ENCODE measurements at regions not wholly inside any gene's neighbourhood (a gene's known extent, or its start where the extent isn't known, plus 50 kb on each side); places are given as distances from the start of the nearest gene placed in this dataset.

- no peak for DNase-seq
Observed at GRCh38 chr11:45067966-45068365, 78.5 kb upstream of the PRDM11 start.

DNA sequence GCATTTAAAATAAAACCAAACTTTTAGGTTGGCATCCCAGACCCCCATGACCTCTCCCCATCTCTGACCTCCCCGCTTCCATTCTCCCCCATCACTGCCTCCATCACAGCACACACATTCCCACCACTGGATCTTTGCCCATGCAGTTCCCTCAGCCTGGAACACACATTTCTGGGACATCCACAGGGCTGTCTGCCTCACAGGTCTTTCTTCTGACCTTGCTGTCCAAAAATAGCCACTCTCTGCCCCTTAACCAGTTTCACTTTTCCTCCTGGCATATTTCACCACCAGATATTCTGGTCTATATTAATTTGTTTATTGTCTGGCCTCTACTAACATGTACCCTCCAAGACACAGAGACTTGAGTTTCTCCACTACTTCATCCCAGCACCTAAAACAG is 75.2 kb upstream of the PRDM11 start:
- DNase-seq, result no peak

- DNase-seq, result no peak
Observed at GRCh38 chr11:45073685-45074141, 72.7 kb upstream of the PRDM11 start.

DNA sequence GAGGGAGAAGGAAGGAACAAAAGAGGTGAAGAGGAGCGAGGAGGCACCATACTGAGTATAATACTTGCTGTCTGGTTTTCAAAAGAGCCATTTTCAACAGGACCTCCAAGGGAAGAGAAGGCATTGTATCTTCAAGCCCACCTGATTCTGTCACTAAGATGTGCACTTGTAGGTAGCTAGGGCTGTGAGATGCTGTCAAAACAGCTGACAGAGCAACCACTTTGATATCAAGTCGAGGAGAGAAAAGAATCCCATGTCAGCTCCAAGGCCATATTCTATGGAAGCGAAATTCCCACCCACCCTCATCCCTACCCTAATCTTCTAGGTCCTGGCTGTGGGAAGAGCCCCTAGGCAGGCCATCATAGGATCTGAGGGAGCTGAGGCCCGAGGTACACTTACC is 70.9 kb upstream of the PRDM11 start:
- no peak for DNase-seq

- no peak for DNase-seq
Observed at GRCh38 chr11:45075952-45076351, 70.5 kb upstream of the PRDM11 start.

GRCh38 chr11:45076761-45077160 is 69.7 kb upstream of the PRDM11 start:
- no peak for DNase-seq

GRCh38 chr11:45078236-45079074 is 68.0 kb upstream of the PRDM11 start:
- no peak for DNase-seq

DNA sequence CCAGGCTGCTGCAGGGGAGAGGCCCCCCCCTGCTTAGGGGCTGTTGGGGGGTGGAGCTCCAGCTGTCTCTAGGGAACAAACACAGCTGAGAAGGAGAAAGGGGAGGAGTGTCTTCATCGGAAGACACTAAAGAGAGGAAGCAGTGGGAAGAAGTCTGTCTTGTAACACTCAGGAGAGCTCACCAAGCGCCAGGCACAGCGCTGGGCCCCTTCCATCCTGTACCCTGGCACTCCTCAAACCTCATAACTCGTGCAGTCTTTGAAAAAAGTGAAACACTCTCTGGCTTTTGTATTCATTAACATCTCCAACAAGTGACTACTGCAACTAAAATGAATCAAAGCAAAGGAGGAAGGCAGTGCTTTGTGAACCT is 67.4 kb upstream of the PRDM11 start:
- DNase-seq, result no peak

DNA sequence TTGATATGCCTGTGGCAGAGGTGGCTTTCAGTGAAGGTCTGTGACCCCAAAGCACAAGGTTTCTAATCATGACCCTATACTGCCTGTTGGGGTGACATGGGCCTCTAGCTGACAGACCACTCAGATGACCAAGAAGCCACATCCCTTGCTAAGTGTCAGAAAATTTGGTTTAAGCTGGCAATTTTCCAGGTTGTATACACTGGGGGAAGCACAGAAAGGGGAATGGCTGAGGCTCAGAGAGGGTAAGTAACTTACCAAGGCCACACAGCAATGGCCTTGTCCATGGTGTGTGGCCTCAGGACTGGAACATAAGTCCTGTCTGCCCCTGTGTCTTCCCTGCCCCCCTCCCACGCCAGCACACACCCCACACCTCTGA is 66.9 kb upstream of the PRDM11 start:
- no peak for DNase-seq

DNA sequence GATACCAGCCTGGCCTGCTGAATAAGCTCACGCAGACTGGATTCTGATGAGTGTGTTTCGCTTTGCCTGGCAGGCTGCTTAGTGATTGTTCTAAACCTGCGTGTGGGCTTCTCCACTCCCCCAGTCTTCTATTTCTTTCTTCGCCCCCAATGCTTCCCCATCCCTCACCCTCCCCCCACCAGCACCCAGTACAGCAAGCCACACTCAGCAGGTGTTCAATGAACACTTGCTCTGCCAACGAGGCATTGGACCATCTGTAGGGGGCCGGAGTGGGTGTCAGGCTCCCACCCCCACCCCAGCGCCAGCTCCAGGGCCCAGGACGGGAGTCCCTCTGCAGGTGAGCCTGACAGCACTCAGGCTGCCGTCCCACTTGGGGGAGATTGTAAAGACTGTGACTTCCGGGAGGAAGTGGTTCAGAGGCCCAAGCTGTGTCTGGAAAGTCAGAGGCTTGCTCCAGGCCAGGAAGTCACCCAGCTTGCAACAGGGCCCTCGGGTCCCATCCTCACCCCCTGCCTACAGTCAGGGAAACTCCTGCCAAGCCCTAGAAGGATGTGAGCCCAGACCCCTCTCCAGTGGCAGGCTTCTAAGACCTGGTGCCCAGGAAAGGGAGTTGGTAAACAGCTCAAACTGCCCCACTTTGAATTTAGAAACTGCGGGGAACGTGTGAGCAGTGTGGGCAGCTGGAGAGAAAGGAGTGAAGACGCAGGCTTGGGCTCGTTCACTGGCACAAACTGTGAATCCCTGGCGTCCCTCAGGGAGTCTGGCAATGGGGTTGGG is 66.3 kb upstream of the PRDM11 start:
- peak; percentile 34 for DNase-seq

GRCh38 chr11:45082744-45083543 is 63.5 kb upstream of the PRDM11 start:
- DNase-seq, result no peak

- no peak for DNase-seq
Observed at GRCh38 chr11:45083544-45084087, 62.8 kb upstream of the PRDM11 start.

GRCh38 chr11:45085646-45086501 is 60.6 kb upstream of the PRDM11 start:
- DNase-seq, result no peak

- no peak for DNase-seq
Observed at GRCh38 chr11:45086526-45086925, 59.9 kb upstream of the PRDM11 start.

DNA sequence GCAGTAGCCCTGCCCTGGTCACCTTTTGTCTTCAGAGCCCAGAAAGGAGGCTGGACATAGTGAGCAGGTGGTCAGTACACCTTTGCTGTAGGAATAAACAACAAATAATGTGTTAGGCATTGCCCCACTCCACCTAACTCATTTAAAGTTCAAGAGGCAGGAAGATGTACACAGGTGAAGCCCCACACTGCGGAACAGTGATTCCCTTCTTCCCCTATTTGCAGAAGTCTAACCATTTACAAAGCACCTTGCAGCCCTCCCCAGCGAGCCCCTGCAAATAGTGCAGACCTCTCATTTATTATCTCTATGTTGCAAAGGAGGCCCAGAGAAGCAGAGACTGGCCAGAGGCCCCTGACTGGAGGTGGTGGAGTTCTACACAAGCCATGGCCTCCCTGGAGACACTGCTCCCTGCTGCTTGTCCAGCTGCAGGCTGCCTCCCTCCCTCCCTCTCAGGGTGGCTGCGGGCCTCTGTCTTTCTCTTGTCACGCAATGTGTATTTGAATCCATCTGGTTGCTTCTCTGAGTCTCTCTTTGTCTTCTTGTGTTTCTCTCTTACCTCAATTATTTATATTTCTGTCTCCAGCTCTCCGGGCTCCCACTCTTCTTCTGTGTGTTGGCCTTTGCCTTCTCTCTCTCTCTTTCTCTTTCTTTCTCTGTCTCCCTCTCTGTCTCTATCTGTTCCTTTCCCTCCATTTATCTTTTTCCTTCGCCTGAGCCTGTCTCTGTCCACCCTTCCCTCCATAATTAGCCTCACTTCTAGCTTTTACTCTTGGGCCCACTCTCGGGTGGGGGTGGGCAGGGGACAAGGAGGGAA is 59.1 kb upstream of the PRDM11 start:
- DNase-seq, result no peak

- no peak for DNase-seq
Observed at GRCh38 chr11:45087900-45088160, 58.6 kb upstream of the PRDM11 start.

DNA sequence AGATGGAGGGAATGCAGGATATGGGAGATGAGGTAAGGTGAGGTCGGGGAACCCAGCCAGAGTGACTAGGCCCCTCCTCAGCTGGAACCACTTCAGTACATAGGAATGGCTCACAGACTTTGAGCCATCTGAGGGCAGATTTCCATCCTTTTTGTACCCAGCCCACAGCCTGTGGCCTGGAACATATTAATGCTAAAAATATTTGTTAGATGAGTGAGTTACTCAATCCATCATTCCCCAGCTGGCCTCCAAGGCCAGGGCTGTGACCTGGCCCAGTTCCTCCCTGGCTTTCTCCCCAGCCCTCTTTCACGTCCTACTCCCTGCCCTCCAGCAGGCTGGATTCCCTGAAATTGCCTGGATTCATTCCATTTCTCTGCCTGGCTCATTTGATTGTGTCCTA is 57.2 kb upstream of the PRDM11 start:
- no peak for DNase-seq

DNA sequence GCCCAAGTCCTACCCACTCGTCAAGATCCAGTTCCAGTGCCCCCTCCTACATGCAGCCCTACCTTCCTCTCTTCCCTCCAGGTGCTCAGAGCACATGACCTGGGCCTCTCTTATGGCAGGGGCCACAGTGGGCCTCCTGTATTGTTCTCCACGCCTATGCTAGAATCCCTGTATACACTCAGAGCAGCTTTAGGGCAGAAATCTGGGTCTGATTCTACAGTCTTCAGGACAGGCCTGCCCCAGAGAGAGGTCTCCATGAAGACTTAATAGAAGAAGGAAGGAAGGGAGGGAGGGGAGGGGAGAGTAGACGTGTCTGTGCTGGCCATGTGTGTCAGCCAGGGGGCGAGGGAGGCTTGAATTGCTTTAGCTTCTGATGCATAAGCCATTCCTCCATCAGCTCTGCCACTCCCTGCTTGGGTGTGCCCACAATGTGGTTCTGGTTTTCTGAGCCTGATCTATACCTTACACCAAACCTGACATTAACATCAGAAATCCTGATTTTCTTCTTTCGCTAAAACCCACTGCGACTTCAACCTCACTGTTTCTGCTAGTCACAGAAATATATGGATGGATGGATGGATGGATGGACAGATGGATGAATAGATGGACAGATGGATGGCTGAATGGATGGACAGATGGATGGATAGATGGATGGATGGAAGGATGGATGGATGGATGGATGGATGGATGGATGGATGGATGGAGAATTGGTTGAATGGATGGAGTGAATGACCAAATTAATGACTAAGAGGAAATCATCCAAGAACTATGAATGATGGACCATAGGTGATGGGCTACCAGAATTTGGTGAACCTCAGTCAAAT is 56.6 kb upstream of the PRDM11 start:
- DNase-seq, result no peak

DNA sequence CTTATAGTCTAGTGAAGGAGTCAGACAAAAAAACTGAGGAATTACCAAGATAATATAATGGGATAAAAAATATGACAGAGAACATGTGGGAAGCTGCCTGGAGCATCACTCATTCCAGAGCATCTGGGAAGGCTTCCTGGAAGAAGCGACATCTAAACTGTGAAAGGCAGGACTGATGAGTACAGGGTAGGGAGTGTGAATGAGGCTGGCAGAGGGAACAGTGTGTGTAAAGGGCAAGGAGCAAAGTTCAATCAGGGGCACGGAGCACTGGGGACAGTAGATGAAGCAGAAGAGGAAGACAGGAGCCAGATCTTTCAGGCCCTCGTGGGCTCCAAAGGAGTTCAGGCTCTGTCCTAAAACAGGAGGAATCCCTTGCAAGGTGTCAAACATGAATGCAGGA is 55.8 kb upstream of the PRDM11 start:
- DNase-seq, result no peak

DNA sequence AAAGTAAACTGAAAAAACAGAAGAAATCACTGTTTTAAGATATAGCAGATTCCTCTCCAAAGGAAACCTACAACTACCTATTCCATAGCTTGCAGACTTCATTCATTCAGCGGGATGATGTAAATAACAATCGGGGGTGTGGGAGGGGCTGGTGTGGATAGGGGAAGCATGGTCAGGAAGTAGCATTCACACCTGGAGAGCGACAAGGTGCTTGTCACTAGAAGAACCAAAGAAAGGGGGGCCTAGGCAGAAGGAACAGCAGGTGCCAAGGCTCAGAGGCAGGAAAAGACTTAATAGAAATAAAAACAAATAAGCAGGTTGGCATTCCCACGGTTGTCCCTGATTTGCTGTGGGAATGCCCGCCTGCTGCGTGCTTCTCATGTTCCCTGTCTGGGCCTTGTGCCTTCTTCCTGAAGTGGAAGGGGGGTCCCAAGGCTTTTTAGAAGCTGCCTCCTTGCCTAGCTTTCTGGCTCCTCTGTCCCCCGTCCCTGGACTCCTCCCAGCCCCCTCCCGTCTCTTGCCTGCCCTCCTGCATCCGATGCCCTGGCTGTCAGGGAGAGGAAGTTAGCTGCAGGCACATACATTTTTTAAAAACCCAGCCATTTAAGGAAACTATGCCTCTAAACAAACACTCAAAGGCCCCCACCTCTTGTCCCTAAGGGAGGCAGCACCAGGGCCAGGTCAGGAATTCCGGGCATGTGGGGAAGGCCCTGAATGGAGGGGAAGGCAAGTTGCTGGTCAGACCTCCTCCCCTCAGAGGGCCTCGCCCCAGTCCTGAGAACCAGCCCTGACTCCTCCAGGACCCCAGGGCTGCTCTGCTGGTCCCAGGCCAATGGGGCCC is 54.7 kb upstream of the PRDM11 start:
- no peak for DNase-seq

Data from stimulated activated CD4-positive, alpha-beta T cell treated with anti-CD3 and anti-CD28 coated beads, Interleukin-12 subunit alpha, Interleukin-12 subunit beta, amount 100 ng/mL, for 4 hours (primary cell).